Activated CD4-positive, alpha-beta T cell treated with anti-CD3 and anti-CD28 coated beads, Interleukin-2, amount 10 ng/mL, durations not matched to agents 24 days and 14 days (primary cell): ENCODE measurements at regions not wholly inside any gene's neighbourhood (a gene's known extent, or its start where the extent isn't known, plus 50 kb on each side); places are given as distances from the start of the nearest gene placed in this dataset.

Experiments used
- DNase-seq: peaks from one replicate; pipeline ENCODE4 v3.0.0; 2022
- H3K27ac Mint-ChIP-seq: one replicate; pipeline ENCODE4 v1.8.0; 2022; ENCODE audit warnings: mild to moderate bottlenecking, mixed read lengths
- H3K27me3 Mint-ChIP-seq: one replicate; pipeline ENCODE4 v1.8.0; 2022; ENCODE audit warnings: mixed read lengths
- H3K36me3 Mint-ChIP-seq: one replicate; pipeline ENCODE4 v1.8.0; 2022; ENCODE audit warnings: low read depth, mild to moderate bottlenecking, mixed read lengths
- H3K4me1 Mint-ChIP-seq: one replicate; pipeline ENCODE4 v1.8.0; 2021; ENCODE audit warnings: mixed read lengths
- H3K4me3 Mint-ChIP-seq: one replicate; pipeline ENCODE4 v1.8.0; 2022; ENCODE audit warnings: mild to moderate bottlenecking, moderate library complexity, mixed read lengths
- H3K9me3 Mint-ChIP-seq: one replicate; pipeline ENCODE4 v1.8.0; 2021; ENCODE audit warnings: mixed read lengths
- intact Hi-C: fragments of 100-400 bp; cut with micrococcal nuclease; formaldehyde crosslinking; loops from one replicate; pipeline ENCODE4 v1.15.1; 2023

GRCh38 chr13:58773280-58773859, 1141.8 kb downstream of the PCDH17 start:
- Mint-ChIP-seq H3K4me1 (no peaks in the 10 kb centered on the region), H3K4me3 (no peak overlapping the region), H3K27ac (no peak overlapping the region), H3K27me3 (no peaks in the 10 kb centered on the region), H3K36me3 (no peaks in the 10 kb centered on the region), H3K9me3 (peaks cover 3% of the 10 kb centered on the region)
- DNase-seq, result no peak
- intact Hi-C loops, result no loop called here

GRCh38 chr13:58782736-58783135, 1151.2 kb downstream of the PCDH17 start:
- H3K27me3 Mint-ChIP-seq, result no peaks in the 10 kb centered on the region
- H3K27ac Mint-ChIP-seq, result no peak overlapping the region
- DNase-seq, result no peak
- no peaks in the 10 kb centered on the region for H3K36me3 Mint-ChIP-seq
- H3K9me3 Mint-ChIP-seq, result peaks cover 7% of the 10 kb centered on the region
- intact Hi-C loops, result no loop called here
- no peak overlapping the region for H3K4me3 Mint-ChIP-seq
- no peaks in the 10 kb centered on the region for H3K4me1 Mint-ChIP-seq

DNA sequence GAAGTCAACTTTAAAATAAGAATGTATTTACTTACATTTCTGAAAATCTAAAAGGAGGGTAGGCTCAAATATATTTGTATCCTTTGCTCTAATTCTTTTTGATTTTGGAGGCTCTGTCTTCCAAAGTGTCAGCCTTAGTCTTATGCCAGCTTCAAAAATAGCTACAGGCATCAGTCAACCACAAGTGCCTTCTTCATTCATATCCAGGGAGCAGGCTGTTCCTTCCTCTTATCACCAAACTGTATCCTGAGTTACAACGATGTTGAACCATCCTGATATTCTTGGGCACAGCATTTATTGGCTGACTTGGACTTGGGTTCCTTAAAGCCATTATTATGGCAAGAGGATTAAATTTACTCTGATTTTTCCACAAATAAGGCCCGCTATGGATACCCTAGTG, 1161.3 kb downstream of the PCDH17 start:
- Mint-ChIP-seq H3K27me3 (no peaks in the 10 kb centered on the region), H3K4me3 (no peak overlapping the region), H3K9me3 (peaks cover 4% of the 10 kb centered on the region), H3K27ac (no peak overlapping the region), H3K4me1 (no peaks in the 10 kb centered on the region), H3K36me3 (no peaks in the 10 kb centered on the region)
- no peak for DNase-seq
- intact Hi-C loops, result no loop called here

GRCh38 chr13:58795715-58796114, 1164.2 kb downstream of the PCDH17 start:
- no peaks in the 10 kb centered on the region for H3K4me1 Mint-ChIP-seq

GRCh38 chr13:58804832-58805231, 1173.3 kb downstream of the PCDH17 start:
- no peak for DNase-seq
- H3K4me3 Mint-ChIP-seq, result no peak overlapping the region
- H3K27me3 Mint-ChIP-seq, result no peaks in the 10 kb centered on the region
- H3K36me3 Mint-ChIP-seq, result no peaks in the 10 kb centered on the region
- no peaks in the 10 kb centered on the region for H3K9me3 Mint-ChIP-seq
- intact Hi-C loops, result no loop called here
- H3K4me1 Mint-ChIP-seq, result no peaks in the 10 kb centered on the region
- no peak overlapping the region for H3K27ac Mint-ChIP-seq

More at GRCh38 chr13:58795715-58796114, 1164.2 kb downstream of the PCDH17 start:
- H3K27ac Mint-ChIP-seq, result no peak overlapping the region
- no peaks in the 10 kb centered on the region for H3K36me3 Mint-ChIP-seq
- H3K27me3 Mint-ChIP-seq, result no peaks in the 10 kb centered on the region
- no peak overlapping the region for H3K4me3 Mint-ChIP-seq
- H3K9me3 Mint-ChIP-seq, result peaks cover 4% of the 10 kb centered on the region
- no peak for DNase-seq
- intact Hi-C loops, result no loop called here

- DNase-seq, result no peak
- Mint-ChIP-seq H3K27ac (no peak overlapping the region), H3K4me1 (no peaks in the 10 kb centered on the region), H3K27me3 (no peaks in the 10 kb centered on the region), H3K4me3 (no peak overlapping the region), H3K36me3 (no peaks in the 10 kb centered on the region), H3K9me3 (no peaks in the 10 kb centered on the region)
- intact Hi-C loops, result no loop called here
Measured at GRCh38 chr13:58806401-58806800, 1174.9 kb downstream of the PCDH17 start.

DNA sequence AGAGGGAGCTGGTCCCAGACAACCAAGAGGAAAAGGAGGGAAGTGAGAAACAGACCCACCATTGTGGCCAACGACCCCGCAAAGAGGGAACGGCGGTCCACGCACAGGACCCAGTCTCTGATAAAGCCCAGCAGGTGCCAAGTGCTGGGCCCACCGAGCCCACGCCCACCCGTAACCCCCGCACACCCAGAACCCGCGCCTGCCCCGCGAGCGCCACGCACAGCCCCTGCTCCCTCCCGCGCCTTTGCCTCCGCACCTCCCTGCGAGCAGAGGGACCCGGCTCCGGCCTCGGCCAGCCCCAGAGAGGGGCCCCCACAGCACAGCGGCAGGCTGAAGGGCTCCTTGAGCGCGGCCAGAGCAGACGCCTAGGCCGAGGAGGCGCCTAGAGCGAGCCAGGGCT, 1192.2 kb downstream of the PCDH17 start:
- H3K4me3 Mint-ChIP-seq, result no peak overlapping the region
- H3K36me3 Mint-ChIP-seq, result no peaks in the 10 kb centered on the region
- no peaks in the 10 kb centered on the region for H3K9me3 Mint-ChIP-seq
- no peak for DNase-seq
- no peak overlapping the region for H3K27ac Mint-ChIP-seq
- H3K4me1 Mint-ChIP-seq, result no peaks in the 10 kb centered on the region
- H3K27me3 Mint-ChIP-seq, result no peaks in the 10 kb centered on the region
- intact Hi-C loops, result no loop called here

GRCh38 chr13:58827904-58828303, 1196.4 kb downstream of the PCDH17 start:
- Mint-ChIP-seq H3K36me3 (no peaks in the 10 kb centered on the region), H3K4me3 (no peak overlapping the region), H3K27me3 (no peaks in the 10 kb centered on the region), H3K9me3 (no peaks in the 10 kb centered on the region), H3K4me1 (no peaks in the 10 kb centered on the region), H3K27ac (no peak overlapping the region)
- DNase-seq, result no peak
- intact Hi-C loops, result no loop called here

GRCh38 chr13:58830841-58831240, 1199.3 kb downstream of the PCDH17 start:
- no peak overlapping the region for H3K4me3 Mint-ChIP-seq
- intact Hi-C loops, result no loop called here
- H3K27me3 Mint-ChIP-seq, result no peaks in the 10 kb centered on the region
- H3K9me3 Mint-ChIP-seq, result no peaks in the 10 kb centered on the region
- no peaks in the 10 kb centered on the region for H3K36me3 Mint-ChIP-seq
- H3K4me1 Mint-ChIP-seq, result no peaks in the 10 kb centered on the region
- no peak overlapping the region for H3K27ac Mint-ChIP-seq
- no peak for DNase-seq

GRCh38 chr13:58838615-58839014, 1207.1 kb downstream of the PCDH17 start:
- intact Hi-C loops, result no loop called here

GRCh38 chr13:58843071-58843470, 1211.5 kb downstream of the PCDH17 start:
- H3K4me3 Mint-ChIP-seq, result no peak overlapping the region
- H3K4me1 Mint-ChIP-seq, result no peaks in the 10 kb centered on the region
- intact Hi-C loops, result no loop called here
- peaks cover 4% of the 10 kb centered on the region for H3K9me3 Mint-ChIP-seq
- H3K27me3 Mint-ChIP-seq, result no peaks in the 10 kb centered on the region
- DNase-seq, result no peak
- no peaks in the 10 kb centered on the region for H3K36me3 Mint-ChIP-seq
- H3K27ac Mint-ChIP-seq, result no peak overlapping the region

More at GRCh38 chr13:58838615-58839014, 1207.1 kb downstream of the PCDH17 start:
- Mint-ChIP-seq H3K9me3 (peaks cover 4% of the 10 kb centered on the region), H3K4me3 (no peak overlapping the region), H3K4me1 (no peaks in the 10 kb centered on the region), H3K27ac (no peak overlapping the region), H3K27me3 (no peaks in the 10 kb centered on the region), H3K36me3 (no peaks in the 10 kb centered on the region)
- no peak for DNase-seq

DNA sequence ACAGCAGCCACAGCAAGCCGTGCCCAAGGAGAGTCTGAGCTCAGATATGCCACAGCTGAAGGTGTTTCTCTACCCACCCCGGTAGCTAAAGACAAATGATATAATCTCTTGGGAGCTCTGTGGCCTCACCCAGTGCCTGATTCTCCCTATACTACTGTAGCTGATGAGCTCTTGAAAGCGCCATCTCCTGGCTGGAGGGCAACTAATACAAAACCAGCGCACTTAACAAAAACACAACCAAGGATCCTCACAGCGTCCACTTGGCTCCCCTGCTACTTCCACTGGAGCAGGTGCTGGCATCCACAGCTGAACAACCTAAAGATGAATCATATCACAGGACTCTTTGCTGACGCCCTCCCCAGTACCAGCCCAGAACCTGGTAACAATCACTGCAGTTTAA, 1212.0 kb downstream of the PCDH17 start:
- Mint-ChIP-seq H3K9me3 (peaks cover 4% of the 10 kb centered on the region), H3K4me3 (no peak overlapping the region), H3K36me3 (no peaks in the 10 kb centered on the region), H3K27ac (no peak overlapping the region), H3K27me3 (no peaks in the 10 kb centered on the region), H3K4me1 (no peaks in the 10 kb centered on the region)
- no peak for DNase-seq
- intact Hi-C loops, result no loop called here

DNA sequence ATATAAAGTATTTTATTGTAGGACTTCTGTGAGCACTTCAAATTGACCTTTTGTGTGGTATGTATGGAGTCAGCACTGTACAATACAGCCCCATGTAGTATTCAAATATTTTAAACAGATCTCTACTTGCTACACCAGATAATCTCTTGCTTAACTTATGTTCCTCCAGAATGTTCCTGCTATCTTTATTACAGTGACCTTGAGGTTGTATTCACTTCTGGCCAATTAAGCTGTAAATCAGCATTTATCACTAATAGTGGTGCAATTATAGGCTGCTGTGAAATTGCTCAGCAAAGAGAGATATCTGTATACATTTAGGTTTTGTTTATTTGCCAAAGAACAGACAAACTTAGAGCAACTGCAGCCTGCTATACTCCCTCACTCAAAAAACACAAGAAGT, 1218.6 kb downstream of the PCDH17 start:
- Mint-ChIP-seq H3K36me3 (no peaks in the 10 kb centered on the region), H3K27ac (no peak overlapping the region), H3K27me3 (no peaks in the 10 kb centered on the region), H3K9me3 (no peaks in the 10 kb centered on the region), H3K4me3 (no peak overlapping the region), H3K4me1 (no peaks in the 10 kb centered on the region)
- DNase-seq, result no peak
- intact Hi-C loops, result no loop called here

- no peak overlapping the region for H3K27ac Mint-ChIP-seq
- H3K4me1 Mint-ChIP-seq, result no peaks in the 10 kb centered on the region
- H3K36me3 Mint-ChIP-seq, result no peaks in the 10 kb centered on the region
- H3K4me3 Mint-ChIP-seq, result no peak overlapping the region
- intact Hi-C loops, result no loop called here
- no peaks in the 10 kb centered on the region for H3K9me3 Mint-ChIP-seq
- H3K27me3 Mint-ChIP-seq, result no peaks in the 10 kb centered on the region
- DNase-seq, result no peak
Measured at GRCh38 chr13:58852076-58852475, 1220.5 kb downstream of the PCDH17 start.

- no peak overlapping the region for H3K4me3 Mint-ChIP-seq
- H3K27ac Mint-ChIP-seq, result no peak overlapping the region
- no peaks in the 10 kb centered on the region for H3K9me3 Mint-ChIP-seq
- H3K4me1 Mint-ChIP-seq, result no peaks in the 10 kb centered on the region
- H3K36me3 Mint-ChIP-seq, result no peaks in the 10 kb centered on the region
- DNase-seq, result no peak
- intact Hi-C loops, result no loop called here
- H3K27me3 Mint-ChIP-seq, result no peaks in the 10 kb centered on the region
Measured at GRCh38 chr13:58855283-58855682, 1223.7 kb downstream of the PCDH17 start.
